ENCODE measurements at regions not wholly inside any gene's neighbourhood (a gene's known extent, or its start where the extent isn't known, plus 50 kb on each side); places are given as distances from the start of the nearest gene placed in this dataset.

DNA sequence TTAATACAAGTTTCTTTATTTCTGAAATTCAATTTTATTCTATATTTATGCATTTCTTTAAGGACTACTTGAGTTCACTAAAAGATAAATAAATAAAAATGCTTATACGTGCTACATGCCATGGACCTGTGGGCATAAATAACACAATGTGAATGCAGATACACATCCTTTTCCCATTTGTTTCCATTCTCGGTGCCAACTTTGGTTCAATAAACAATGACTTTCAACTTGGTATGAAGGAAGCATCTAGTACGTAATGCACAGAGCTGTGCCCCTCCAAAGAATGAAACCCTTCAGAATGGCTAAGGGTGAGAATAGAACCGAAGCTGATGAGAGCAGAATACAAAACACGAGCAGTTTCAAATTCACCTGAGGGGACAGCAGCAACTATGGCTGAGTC lies 409.3 kb downstream of the MTX2 start:
- TF ChIP-seq POLR2AphosphoS5 (IDR thresholded peaks at IDR 0.05; ENCODE audit: borderline replicate concordance, low read depth, low read length) (no peak), EZH2 (IDR thresholded peaks at IDR 0.05) (no peak)
